T-helper 2 cell treated with Interferon-gamma antibody and Interleukin-4, amounts not matched to agents 100 ng/mL and 5 ng/mL, for 36 hours (primary cell): ENCODE measurements at regions not wholly inside any gene's neighbourhood (a gene's known extent, or its start where the extent isn't known, plus 50 kb on each side); places are given as distances from the start of the nearest gene placed in this dataset.

Experiments
- intact Hi-C: fragments of 100-400 bp; cut with micrococcal nuclease; formaldehyde crosslinking; loops from one replicate; pipeline ENCODE4 v1.15.1; 2023

DNA sequence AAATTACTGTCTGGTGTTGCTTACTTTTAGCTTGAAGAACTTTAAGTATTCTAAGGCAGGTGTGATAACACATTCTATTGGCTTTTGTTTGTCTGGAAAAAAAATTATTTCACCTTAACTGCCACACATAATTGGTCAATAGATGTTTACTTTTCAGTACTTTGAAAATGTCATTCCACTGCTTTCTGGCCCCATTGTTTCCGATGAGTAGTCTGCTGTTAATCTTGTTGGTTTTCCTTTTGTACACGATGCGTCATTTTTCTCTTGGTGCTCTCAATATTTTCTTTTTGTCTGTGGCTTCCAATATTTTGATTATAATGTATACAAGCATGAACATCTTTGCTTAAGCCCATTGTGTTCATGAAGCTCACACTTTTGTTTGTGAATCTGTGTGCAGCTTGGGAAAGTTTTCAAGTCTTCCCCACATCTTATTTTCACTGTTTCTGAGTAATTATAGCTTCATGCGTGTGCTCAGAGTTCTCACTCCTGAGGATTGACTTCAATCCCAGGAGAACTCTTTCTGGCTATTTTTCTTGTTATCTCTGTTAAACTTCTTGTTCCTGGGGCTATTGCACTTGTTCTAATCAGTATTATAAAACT, 664.7 kb downstream of the IGSF11 start:
- intact Hi-C loops = no loop called here

DNA sequence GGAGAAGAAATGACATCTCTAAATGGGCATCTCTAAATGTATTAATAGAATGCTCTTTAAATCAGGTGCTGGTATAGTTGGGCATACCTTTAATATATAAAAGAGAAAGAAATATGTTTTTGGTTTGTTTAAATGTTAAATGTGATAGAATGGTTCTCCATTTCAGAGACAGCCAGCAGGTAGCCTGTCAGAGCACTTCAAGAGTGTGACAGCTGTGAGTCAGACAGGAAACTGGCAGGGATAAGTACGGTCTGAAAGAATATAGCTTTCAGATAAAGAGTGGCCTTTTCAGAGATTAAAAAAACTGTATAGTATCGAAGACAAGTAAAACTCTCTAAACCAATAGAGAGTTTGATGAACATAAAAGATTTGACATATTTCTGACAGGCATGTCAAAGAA, 654.1 kb downstream of the IGSF11 start:
- intact Hi-C loops = no loop called here

DNA sequence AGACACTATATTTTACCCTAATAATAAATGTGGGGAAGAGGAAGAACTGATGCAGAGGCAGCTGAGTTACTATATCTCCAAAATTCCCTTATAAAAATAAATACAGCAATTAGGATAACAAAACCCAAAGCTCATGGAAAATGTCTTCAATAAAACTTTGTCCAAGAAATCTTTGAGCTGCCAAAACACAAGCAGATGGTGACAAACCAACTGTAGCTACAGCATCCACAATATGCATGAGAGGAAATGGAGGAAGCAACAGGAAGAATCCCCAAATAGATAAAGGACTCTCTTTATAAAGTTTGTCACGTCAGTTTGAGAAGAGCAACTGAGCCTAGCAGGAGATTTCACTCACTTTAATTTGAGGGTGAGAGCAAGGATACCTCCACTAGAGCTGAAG, 638.2 kb downstream of the IGSF11 start:
- intact Hi-C loops = no loop called here

DNA sequence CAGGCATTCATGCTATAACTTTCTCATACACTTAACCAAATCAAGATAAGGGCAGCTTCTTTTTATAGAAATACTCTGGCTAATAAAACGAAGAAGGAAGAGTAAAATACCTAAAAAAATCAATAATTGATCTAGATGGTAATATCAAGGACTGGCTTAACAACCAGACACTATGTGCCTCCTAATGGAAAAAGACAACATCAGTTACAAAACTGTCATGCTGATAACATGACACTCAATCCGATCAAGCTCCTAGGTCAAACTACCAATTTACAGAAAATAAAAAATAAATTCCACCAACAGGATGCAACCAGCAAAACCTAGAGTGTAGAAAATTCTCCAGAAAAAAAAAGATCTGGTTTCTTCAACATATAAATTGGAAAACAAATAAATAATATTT, 634.6 kb downstream of the IGSF11 start:
- intact Hi-C loops = no loop called here

DNA sequence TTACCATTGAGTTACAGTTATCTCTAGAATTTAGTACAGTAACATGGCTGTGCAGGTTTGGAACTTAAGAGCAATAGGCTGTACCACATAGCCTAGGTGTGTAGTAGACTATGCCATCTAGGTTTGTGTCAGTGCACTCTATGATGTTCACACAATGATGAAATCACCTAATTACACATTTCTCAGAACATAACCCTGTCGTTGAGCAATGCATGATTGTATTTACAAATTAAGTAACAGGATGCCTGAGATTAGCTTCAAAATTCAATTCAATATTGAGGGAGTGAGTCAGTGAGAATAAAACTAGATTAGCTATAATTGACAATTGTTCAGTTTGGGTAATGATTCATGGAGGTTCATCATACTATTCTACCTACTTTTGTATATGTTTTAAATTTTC, 633.8 kb downstream of the IGSF11 start:
- intact Hi-C loops = no loop called here

DNA sequence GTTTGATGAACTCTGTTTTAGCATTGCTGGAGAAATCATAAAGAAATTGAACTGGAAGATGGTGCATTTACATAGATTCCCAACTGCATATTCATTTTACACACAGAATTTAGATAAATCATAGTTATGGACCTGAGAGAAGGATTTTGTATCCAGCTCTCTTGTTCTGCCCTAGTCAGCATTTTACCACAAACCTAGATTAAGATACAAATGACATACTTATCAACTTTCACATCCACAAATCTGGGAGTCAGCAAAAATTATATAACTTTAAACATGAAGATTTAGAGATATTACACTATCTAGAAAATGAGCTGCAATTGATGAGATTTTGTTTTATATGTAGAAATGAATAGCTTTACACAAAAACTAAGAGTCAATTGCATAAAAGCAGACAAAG, 632.8 kb downstream of the IGSF11 start:
- intact Hi-C loops = no loop called here

DNA sequence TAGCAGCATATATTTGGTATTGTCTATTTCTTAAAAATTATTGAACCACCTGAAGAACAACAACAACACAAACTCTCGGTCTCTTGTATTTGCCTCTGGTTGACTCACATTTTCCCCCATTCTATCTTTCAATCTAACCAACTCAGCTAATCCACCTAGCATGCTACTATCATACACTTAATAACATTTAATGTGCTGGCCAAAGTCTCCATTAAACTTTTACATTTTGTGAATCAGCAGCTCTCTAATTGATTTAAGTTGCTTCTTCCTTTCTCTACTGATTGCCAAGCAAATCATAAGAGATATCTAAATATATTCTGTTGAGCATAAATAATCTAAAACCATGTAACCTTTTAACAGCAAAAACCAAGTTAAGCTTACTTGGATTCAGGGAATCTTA, 631.7 kb downstream of the IGSF11 start:
- intact Hi-C loops = no loop called here

DNA sequence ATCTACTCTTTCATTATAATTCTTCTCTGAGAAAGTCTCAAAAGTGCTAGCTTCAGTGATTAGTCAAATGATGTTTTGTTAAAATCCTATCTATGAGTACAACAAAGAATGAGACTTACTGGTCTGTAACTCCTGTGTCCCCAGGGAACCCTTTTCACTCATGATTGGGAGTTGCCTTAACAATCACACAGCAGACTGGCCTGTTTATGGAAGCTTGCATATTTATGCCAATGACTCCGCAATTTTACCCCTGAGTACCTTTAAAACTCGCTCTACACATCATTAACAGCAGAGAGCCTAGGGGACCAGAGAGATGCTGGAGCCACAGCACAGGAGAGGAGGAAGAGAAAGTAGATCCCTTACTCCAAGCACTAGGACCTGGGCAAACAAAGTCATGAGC, 628.1 kb downstream of the IGSF11 start:
- intact Hi-C loops = no loop called here

DNA sequence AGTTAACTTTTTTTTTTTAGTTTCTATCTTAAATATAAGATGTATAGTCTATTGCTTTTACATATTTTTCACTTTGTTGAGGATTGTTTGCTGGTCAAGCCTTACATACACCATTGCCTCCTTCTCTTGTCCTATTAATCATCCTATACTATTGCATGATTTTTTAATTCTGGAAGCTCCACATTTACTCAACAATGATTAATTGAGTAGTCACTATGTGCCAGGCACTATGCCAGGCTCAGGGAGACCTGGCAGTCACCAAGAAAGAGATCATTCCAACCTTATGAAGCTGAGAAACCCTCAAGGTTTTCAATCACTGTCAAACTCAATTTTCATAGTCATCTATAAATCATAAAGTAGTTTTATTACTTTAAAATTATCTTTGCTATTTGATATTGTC, 626.2 kb downstream of the IGSF11 start:
- intact Hi-C loops = no loop called here

DNA sequence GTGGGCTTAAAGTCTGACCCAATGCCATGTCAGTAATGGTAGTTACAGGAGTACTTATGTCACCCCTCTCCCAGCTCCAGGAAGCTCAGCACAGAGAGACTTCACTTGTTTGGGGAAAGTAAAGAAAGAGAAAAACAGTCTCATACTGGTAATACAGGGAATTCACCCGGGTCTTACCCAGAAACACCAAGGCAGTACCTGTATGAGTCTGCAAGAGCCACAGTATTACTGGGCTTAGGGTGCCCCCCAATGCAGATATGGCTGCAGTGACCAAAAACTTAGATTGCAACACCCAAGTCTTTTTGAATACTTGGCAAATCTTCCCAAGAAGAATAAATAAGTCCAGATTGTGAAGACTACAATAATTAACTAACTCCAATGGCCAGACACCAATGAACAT, 622.1 kb downstream of the IGSF11 start:
- intact Hi-C loops = no loop called here

DNA sequence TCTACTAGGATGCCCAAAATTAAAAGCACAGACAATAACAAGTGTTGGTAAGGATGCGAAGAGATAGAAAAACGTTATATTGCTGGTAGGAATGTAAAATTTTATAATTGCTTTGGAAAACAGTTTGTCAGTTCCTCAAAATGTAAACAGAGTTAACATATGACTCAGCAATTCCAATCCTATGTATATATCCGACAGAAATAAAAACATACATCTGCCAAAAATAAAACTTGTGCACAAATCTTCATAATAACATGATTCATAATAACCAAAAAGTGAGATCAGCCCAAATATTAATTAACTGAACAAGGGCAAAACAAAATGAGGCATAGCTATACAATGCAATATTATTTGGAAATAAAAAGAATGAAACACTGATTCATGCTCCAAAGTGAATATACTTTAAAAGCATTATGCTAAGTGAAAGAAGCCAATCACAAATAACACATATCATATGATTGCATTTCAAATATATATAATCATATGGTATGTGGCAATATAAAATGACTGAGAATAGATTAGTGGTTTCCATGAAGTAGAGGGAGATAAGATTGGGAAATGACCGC, 609.3 kb downstream of the IGSF11 start:
- intact Hi-C loops = no loop called here

DNA sequence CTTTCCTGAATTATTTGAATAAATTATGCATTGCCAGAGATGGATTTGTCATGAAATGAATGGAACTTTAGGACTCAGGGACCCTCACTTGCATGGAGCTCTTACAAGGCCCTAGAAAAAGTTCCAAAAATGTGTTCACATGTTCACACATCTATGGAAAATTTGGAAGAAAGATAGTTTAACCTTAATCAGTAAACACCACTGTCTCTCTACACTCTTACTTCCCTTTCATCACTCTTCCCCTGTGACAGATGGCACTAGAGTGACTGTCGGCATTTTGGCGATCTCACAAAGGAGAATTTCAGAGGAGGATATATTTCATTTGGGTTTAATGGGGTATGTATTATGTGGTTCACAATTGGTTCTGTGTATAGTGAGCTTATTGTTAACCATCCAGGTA, 600.8 kb downstream of the IGSF11 start:
- intact Hi-C loops = no loop called here

DNA sequence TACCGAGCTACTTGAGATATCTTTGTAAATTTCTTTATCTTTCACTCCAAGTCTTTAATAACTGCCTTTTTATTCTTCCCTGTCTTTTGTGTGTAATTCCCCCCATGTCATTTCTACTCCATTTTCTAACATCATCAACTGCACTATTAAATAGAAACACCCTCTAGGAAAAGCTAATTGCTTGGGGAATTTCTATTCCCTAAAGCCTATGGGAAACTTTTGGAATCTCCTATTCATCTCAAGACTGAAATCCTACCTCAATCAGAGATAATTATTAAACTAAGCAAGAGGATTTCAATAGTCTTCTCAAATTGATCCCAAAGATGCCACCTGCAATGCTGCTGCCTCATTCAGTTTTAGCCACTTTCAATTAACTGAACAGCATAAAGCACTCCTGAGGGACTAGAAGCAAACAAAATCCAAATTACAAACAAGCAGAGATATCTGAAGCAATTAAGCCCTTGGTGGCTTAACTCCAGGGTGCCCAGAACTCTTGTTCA, 598.7 kb downstream of the IGSF11 start:
- intact Hi-C loops = no loop called here

DNA sequence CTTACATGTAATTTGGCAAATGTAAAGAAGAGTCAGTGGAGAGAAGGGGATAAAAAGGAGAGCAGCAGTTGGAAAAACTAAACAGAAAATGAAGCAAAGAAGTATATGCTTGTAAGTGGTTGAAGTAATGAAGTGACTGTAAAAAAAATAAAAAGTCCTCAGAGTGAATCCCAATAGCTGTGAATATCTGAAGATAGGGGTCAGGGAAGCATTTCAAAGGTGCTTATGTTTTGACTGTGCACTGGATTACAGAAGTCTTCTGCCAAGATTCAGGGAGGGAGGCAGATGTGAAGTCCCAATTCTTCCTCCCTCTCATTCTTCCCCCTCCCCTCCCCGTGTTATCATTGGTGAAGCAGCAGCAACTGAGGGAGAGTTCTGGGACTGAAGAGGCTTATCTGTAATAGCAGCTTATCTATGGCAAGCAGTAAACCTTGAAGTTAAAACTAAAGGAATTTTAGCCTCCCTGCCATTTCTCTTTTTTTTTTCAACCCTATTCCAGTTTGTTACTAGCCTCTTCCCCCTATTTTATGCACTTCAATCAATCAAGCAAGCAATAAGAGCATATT, 597.9 kb downstream of the IGSF11 start:
- intact Hi-C loops = no loop called here

DNA sequence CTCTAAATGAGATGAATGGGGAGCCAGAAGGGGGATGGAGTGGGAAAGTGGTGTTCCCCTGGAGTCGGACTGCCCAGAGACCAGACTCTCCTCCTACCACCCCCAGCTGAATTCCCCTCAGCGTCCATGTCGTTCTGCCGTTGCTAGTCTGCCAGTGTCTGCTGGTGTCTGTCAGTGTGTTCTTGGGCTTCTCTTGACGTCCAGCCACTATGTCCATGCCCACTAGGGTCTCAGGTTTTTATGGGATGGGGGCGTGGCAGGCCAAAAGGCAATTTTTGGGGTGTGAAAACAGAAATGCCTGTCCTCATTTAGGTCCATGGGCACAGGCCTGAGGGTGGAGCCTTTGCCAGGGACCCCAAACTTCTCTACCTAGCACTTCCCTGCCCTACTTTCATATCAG, 589.6 kb downstream of the IGSF11 start:
- intact Hi-C loops = no loop called here

DNA sequence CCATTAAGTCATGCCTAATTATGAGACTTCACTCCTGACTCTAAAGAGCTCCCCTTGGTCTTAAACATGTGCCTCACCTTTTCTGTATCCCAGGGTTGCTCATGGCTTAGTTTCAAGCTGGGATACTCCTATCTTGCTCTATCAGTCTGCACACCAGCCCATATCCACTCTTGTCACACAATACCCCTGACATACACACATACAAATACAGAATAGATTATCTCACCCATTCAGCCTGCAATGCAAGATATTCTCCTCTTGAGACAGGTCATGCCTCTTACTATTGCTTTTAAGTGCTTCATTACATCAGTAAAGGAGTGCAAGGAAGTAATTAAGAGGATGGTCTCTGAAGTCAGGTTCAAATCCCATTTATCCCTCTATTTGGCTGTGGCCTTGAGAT, 587.3 kb downstream of the IGSF11 start:
- intact Hi-C loops = no loop called here

DNA sequence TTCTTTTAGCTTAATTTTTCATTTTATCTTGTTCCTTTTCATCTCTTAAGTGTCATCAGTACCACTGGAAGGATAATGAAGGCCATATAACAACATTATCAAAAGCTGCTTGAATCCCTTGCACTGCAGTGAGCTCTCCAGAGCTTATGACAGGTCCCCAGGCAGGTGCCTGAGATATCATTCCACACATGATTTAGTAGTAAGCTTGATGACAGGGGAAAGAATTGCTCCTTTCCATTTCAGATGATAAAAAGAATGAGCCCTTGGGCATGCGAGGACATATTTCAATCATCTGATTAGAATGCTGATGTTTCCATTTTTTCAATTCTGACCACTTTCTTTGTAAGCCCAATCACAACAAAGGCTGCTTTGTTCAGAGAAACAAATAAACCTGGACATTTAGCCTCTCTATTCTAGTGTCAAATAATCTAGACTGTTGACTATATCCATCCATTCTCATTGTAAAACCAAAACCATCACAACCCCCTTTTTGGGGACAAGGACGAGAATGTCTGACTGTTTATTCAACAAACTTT, 567.8 kb downstream of the IGSF11 start:
- intact Hi-C loops = no loop called here

DNA sequence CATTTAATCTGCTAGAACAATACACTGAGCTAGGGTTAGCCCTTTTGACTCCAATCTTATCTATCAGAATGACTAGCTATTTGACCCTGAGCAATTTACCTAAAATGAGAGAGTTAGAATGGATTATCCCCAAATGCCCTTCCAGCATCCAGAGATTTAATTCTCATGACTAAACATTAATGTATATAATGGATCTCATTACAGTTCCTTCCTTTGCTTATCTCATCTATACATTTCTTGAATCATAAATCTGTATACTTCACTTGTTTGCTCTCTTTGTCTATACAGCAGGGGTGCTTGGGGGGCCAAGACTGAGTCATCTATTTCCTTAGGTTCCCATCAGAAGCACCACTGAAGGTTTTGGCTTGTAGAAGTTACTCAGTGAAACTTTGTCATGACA, 565.8 kb downstream of the IGSF11 start:
- intact Hi-C loops = no loop called here

DNA sequence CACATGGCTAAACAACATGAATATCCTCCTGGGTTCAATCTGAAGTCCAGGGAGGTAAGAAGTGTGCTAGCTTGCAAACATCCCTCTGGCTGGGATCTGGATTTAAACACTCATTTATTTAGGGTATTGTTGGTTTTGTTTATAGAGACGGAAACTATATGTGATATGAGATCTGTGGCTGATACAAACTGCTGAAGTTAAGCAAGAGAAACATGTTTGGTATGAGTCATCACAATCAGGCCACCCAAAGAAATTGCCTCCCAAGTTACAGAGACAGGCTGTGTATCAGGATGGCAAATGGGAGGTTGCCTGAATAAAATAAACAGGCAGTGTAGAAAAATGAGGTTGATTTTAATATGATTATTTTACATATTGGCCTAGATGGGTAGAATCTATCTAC, 562.1 kb downstream of the IGSF11 start:
- intact Hi-C loops = no loop called here

DNA sequence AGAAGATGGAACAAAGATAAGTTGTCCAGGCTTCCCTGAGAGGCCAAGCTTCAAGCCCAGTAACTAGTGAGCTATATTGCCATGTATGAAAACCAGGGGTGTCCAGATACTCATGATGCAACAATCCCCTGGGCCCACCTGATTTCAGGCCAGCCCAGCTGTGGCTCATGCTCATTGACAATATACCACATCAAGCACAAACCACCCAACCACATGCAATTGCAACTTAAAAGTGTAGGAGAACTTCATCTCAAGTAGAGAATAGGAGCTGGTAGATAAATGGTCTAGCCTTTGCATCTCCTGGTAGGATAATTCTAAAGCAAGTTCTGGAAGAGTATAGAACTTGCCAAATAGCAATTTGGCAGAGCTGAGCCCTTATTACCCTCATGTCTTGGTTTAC, 561.3 kb downstream of the IGSF11 start:
- intact Hi-C loops = no loop called here

DNA sequence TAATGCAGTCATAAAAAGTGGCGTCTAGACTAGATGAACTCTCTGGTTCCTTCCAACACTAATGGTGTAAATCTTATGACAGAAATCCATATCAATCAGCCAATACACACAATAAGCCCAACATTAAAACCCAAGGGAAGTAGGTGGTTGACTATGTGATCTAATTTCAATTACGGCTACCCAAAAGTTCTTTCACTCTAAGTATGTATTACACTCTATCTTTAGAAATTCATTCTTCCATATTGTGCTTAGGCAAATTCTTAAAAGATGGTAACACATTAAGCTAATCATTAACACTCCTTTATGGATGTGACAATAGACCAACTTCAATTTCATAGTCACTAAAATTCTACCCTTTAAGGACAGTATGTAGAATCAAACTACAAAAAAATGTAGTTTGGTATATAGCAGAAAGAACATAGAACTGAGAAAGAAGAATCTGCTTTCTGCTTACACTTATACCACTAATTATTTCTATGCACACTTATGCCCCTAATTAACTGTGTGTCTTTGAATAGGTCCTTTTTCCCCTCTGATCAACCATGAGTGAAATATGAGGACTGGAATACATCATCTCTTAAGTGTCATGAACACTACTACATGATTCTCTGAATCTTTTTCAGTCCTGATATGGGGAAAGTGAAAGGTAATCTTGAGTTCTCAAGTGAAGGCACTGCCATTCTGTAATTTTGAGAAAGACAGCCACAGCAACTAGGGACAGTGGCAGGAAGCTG, 557.6 kb downstream of the IGSF11 start:
- intact Hi-C loops = no loop called here

DNA sequence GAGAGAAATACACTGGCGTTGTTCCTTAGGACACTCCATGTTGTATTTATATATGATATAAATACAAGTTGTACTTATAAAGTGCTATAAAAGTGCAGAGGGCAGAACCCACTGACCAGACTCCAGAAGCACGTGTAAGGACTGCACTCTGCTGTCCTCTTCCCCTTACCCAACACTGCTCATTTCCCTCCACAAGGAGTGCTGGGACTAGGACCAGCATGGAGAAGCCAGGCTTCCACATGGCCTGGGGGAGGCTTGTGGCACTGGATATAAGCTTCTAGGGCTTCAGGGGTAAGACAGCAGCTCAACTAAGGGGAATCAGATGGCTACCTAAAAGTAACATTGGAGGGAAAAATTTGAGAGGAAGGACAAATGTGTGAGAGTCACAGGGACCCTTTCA, 556.9 kb downstream of the IGSF11 start:
- intact Hi-C loops = no loop called here
